ENCODE measurements at regions not wholly inside any gene's neighbourhood (a gene's known extent, or its start where the extent isn't known, plus 50 kb on each side); places are given as distances from the start of the nearest gene placed in this dataset.

DNA sequence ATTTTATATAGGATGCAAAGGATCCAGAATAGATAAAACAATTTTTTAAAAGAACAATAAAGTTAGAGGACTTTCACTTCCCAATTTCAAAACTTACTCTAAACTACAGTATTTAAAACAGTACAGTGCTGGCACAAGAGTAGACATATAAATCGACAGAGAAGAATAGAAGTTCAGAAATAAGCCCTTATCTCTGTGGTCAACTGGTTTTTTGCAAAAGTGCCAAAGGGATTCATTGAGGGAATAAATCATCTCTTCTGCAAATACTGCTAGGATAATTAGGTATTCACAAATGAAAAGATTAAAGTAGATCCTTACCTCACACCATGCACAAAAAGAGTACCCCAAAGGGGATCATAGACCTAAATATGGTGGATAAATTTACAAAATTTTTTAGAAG lies 431.0 kb upstream of the HTR2A start:
- Histone ChIP-seq H3K27ac (no peak overlapping the region), H3K4me1 (no peaks in the 10 kb centered on the region), H3K27me3 (no peaks in the 10 kb centered on the region), H3K36me3 (no peaks in the 10 kb centered on the region), H3K4me3 (no peak overlapping the region), H3K9me3 (no peaks in the 10 kb centered on the region)
- no peak for ATAC-seq
- no peak for DNase-seq
- WGBS, 2 donors = 60 to 63% methylated on average over 1 of the region's 1 CpG
- TF ChIP-seq, protein P1, sequence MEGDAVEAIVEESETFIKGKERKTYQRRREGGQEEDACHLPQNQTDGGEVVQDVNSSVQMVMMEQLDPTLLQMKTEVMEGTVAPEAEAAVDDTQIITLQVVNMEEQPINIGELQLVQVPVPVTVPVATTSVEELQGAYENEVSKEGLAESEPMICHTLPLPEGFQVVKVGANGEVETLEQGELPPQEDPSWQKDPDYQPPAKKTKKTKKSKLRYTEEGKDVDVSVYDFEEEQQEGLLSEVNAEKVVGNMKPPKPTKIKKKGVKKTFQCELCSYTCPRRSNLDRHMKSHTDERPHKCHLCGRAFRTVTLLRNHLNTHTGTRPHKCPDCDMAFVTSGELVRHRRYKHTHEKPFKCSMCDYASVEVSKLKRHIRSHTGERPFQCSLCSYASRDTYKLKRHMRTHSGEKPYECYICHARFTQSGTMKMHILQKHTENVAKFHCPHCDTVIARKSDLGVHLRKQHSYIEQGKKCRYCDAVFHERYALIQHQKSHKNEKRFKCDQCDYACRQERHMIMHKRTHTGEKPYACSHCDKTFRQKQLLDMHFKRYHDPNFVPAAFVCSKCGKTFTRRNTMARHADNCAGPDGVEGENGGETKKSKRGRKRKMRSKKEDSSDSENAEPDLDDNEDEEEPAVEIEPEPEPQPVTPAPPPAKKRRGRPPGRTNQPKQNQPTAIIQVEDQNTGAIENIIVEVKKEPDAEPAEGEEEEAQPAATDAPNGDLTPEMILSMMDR (IDR thresholded peaks at IDR 0.05) = no peak
- intact Hi-C loops (cut with DNase I) = no loop called here

DNA sequence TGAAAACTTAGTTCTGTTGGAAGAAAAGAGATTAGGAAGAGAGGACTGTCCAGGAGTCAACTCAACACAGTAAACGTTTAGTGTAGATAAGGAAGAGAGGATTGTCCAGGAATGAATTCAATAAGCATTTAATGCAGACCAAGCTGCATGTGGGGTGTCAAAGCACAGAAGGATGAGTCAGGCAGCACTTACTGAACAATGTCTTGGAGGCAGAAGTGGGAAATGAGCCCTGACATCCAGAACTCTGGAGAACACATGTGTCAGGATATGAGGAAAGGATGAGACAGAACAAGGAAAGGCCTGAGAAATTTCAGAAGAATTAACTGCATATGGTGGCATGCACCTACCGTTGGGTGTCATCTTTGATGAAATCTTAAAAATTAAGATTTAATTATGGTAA lies 429.2 kb upstream of the HTR2A start:
- Histone ChIP-seq H3K27me3 (no peaks in the 10 kb centered on the region), H3K27ac (no peak overlapping the region), H3K4me3 (no peak overlapping the region), H3K4me1 (no peaks in the 10 kb centered on the region), H3K9me3 (no peaks in the 10 kb centered on the region), H3K36me3 (no peaks in the 10 kb centered on the region)
- intact Hi-C loops (cut with DNase I) = no loop called here
- DNase-seq (no peak), ATAC-seq (no peak)
- 56 to 61% methylated on average over 2 of the region's 2 CpGs for WGBS, 2 donors
- TF ChIP-seq, protein P1 (IDR thresholded peaks at IDR 0.05) = no peak

GRCh38 chr13:47317356-47317755 lies 420.5 kb upstream of the HTR2A start:
- no peaks in the 10 kb centered on the region for H3K4me1 ChIP-seq
- no peak overlapping the region for H3K27ac ChIP-seq
- 61 to 65% methylated on average over 3 of the region's 3 CpGs for WGBS, 2 donors
- H3K27me3 ChIP-seq = no peaks in the 10 kb centered on the region
- H3K4me3 ChIP-seq = no peak overlapping the region
- intact Hi-C loops (cut with DNase I) = no loop called here
- H3K9me3 ChIP-seq = peaks cover 0 to 7% (median 0%) of the 10 kb centered on the region in 11 donors
- TF ChIP-seq, protein P1 (IDR thresholded peaks at IDR 0.05) = no peak
- DNase-seq (no peak), ATAC-seq (no peak)
- no peaks in the 10 kb centered on the region for H3K36me3 ChIP-seq

DNA sequence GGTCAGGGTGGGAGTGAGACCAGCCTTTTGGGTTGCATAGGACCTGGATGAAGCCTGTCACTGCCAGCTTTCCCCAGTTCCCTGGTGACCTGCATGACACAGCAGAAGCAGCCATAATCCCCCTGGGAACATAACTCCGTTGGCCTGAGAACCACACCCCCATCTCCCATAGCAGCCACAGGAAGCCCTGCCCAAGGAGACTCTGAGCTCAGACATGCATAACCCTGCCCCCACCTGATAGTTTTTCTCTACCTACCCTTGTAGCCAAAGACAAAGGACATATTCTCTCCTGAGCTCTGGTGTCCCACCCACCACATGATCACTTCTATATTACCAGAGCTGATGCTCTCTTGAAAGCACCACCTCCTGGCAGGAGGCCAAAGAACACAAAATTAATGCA lies 413.5 kb upstream of the HTR2A start:
- TF ChIP-seq, protein P1 (IDR thresholded peaks at IDR 0.05) = no peak
- H3K9me3 ChIP-seq = peaks cover 0 to 24% (median 3%) of the 10 kb centered on the region in 11 donors
- no peaks in the 10 kb centered on the region for H3K4me1 ChIP-seq
- 27 to 33% methylated on average over 1 of the region's 1 CpG for WGBS, 2 donors
- DNase-seq (no peak), ATAC-seq (no peak)
- no peaks in the 10 kb centered on the region for H3K36me3 ChIP-seq
- H3K4me3 ChIP-seq = no peak overlapping the region
- no peak overlapping the region for H3K27ac ChIP-seq
- H3K27me3 ChIP-seq = no peaks in the 10 kb centered on the region
- intact Hi-C loops (cut with DNase I) = no loop called here

DNA sequence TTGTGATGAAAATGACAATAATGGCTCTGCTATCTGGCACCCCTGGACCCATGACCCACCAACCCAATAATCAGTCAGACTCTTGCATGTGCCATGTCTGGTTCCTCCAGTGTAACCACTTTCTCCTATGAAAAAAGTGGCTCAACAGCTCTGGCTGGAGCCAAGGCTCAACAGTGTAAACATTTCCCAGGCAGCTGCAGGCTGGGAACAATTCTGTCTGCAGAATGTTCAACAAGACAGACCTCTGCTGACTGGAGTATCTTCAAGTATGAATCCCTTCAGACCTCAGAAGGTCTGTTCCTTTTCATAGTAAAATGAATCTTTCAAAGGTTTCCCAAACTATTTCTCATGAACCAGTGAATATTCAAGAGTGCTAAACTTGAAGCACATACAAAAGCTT lies 410.1 kb upstream of the HTR2A start:
- H3K4me1 ChIP-seq = no peaks in the 10 kb centered on the region
- H3K9me3 ChIP-seq = peaks cover 0 to 15% (median 3%) of the 10 kb centered on the region in 11 donors
- ATAC-seq (no peak), DNase-seq (no peak)
- no peaks in the 10 kb centered on the region for H3K27me3 ChIP-seq
- intact Hi-C loops (cut with DNase I) = no loop called here
- no peak overlapping the region for H3K4me3 ChIP-seq
- no peaks in the 10 kb centered on the region for H3K36me3 ChIP-seq
- TF ChIP-seq, protein P1 (IDR thresholded peaks at IDR 0.05) = no peak
- H3K27ac ChIP-seq = no peak overlapping the region
